NCI-H748 treated with DMSO at 0.1 percent for 48 hours (cell line): ENCODE measurements at regions not wholly inside any gene's neighbourhood (a gene's known extent, or its start where the extent isn't known, plus 50 kb on each side); places are given as distances from the start of the nearest gene placed in this dataset.
"Not testable (repeated sequence)": the region's sequence is repeated elsewhere in the genome, so short reads cannot be mapped to it uniquely, and the experiment has no call there.

Experiments used
- DNase-seq: peaks from one replicate; lab custom pipeline; 2025; lab: John Stamatoyannopoulos, UW

DNA sequence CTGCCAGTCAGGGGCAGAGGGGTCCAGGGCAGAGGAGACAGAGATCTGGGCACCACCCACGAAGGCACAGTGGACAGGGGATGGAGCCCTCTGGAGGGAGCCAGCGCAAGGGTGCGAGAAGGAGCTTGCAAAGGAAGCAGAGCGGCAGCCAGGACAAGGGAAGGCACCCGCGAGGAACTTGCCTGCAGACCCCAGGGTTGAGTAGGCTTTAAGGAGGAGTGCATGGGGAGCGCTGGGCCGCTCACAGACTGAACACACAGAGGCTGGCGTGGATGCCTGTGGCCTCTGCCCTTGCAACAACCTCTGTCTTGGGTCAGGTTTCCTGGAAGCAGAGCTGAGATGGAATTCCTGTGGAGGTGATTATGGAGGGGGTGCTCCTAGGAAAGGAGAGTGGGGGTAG is 374.4 kb downstream of the CNTNAP3B start:
- DNase-seq = not testable (repeated sequence)

DNA sequence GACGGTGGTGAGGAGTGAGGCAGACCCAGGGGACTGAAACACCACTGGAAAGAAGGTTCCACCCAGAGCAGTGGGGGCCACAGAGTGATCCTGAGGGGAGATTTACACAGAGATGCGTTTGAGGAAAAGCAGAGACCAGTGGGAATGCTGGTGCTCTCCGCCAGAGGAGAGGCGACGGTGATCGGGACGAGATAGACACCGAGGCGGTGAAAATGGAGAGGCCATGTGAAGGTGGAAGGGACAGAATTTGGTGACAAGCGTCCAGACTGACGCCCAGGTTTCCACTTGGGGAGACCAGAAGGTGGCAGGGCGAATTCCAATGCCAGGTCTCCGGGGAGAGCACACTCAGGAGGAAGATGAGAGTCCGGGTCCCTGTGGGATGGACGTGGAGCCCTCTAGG is 374.8 kb downstream of the CNTNAP3B start:
- DNase-seq = not testable (repeated sequence)

DNA sequence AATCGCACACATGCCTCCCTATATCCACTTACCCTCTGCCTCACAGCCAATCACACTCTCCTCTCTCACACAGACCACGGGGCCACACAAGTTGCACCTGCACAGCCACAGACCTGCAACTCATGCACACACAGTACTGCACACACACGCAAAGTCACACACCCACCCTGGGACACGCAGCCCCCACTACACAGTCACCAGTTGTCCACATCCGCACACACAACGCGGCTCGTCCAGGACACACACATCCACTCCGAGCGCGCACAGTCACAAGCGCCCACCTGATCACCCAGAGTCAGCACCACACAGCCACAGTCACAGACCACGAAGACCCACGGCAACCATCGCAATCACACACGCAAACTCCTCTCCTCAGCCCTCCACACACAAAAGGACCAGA is 387.3 kb downstream of the CNTNAP3B start:
- DNase-seq = not testable (repeated sequence)

DNA sequence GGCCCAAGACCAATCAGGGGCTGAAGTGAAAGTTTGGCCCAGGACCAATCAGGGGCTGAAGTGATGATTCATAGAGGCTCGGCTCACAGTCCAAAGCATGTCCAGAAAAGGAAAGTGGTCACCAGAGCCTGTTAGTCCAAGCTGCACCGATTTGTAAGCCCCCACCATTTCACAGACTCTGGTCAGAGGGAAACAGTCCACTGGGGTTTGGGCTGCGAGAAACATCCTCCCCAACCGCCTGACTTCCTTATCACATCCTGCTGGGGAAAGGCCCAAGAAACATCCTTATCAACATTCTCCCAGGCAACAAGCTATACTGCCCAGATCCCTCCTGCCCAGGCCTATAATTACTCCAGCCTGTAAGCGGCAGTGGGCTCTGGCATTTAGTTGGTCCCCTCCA is 388.1 kb downstream of the CNTNAP3B start:
- not testable (repeated sequence) for DNase-seq

GRCh38 chr9:41738681-41739080 is 390.5 kb downstream of the CNTNAP3B start:
- not testable (repeated sequence) for DNase-seq

DNA sequence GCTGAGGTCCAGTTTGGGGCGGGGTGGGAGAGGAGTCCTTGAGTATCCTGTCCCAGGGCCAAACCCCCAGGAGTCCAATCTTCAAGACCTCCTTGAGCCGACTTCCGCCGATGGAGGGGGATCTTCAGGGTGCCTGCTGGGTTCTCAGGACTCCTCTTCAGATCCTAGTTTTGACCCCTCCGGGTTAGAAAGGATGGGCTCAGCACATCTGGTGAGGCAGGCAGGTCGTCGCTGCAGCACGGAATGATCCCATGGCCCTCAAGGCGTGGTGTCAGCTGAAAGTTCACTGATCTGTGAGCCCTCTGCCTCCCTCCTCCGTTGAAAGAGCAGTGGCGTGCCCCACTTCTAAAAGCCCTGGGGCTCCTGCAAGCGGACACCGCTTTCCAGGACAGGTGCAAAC is 430.0 kb downstream of the CNTNAP3B start:
- DNase-seq = not testable (repeated sequence)

DNA sequence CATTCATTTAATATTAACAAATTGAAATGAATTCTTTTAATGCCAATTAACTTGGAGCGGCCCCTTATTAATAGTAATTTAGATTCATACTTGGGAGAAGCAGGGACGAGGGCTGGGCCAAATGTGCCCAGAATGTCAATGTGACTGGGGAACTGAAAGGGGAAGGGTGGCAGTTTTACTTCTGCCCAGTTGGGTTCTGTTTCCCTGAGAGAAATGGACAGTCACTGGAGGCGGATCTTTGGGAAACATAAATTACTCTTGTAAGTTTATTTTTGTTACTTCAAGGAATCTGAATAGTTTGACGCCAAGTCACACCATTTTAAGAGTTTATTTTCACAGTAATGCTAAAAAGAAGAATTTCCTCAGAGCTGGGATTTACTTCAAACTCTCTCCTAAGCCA is 432.1 kb downstream of the CNTNAP3B start:
- DNase-seq = not testable (repeated sequence)

DNA sequence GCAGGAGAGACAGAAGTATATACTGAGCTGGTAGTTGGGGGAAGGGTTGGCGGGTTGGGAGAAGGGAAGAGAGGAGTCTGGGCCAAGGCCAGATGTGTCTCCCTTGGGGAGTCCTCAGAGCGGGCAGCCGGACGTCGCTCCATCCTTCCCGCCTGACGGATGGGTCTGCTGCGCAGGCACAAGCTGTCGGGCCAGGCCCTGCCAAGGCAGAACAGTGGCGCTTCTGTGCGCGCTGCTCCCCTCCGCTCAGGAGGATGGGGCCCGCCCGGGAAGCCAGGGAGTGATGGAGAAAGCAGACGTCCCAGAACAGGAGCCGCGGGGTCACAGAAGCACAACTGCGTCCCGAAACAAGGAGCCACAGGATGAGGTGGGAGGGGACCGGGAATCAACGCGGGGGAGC is 449.9 kb downstream of the CNTNAP3B start:
- DNase-seq = not testable (repeated sequence)

DNA sequence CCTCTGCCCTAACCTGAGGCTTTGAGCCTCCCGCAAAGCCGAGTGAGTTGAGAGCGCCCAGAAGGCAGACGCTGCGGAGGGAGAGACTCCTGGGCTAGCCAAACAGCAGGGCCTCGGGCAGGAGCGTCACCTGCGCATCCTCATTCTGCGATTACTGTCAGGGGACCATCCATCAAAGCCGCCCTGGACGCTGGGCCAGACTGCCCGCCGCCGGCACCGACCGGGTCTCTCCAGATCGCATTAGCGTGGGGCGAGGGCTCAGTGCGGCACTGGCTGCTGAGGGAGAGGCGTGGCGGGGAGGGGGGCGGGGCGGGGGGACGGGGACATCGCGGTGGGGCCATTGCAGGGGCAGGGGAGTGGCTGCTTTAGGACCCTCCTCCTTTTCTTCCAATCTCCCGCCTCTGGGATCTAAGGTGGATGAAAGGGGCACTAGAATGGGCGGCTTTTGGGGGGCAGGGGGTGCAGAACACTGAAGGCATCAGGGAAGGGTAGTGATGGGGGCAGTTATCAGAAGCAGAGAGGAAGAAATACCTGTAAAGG is 465.7 kb downstream of the CNTNAP3B start:
- DNase-seq = not testable (repeated sequence)

- DNase-seq = not testable (repeated sequence)
Observed at GRCh38 chr9:41658706-41659105, 469.6 kb upstream of the ZNG1F start.

DNA sequence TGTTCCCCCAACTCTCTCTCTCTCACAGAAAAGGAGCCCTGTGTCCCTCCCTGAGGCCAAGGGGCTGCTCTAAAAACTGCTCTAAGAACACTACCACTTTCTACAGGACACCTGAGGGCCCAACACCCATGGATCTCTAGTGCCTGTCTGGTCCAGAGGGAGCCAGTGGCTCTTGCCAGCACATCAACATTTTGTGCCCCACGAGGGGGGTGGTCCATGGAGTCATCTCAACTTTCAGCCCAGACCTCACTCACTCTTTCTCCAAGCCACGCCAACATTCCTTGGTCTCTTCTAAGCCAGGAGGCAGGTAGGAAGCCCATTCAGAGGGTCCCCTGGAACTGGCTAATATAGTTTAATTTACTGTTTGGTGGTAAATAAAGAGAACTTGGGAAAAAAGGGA is 469.0 kb upstream of the ZNG1F start:
- DNase-seq = not testable (repeated sequence)

GRCh38 chr9:41657141-41657540 is 468.0 kb upstream of the ZNG1F start:
- DNase-seq = not testable (repeated sequence)

DNA sequence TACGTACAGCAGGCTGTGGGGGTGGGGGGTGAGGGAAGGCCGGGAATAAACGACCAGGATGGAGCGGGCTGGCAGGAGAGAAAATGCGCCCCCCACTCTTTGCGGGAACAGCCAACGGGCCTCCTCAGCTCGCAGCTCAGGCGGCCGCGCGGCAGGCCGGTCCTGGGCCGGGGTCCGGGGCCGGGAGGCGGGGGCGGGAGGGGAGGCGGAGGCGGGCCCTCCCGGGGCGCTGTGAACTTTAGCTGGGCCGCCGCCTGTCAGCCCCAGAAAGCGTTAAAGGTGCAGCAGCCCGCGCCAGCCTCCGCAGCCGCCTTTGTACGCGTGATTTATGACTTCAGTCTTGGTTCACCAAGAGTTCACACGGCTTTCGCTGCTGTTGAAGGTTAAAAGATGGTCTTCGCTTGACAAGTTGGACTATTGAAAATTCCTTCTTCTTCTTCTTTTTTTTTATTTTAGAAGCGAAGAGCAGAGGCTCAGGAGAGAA is 466.0 kb upstream of the ZNG1F start:
- not testable (repeated sequence) for DNase-seq

DNA sequence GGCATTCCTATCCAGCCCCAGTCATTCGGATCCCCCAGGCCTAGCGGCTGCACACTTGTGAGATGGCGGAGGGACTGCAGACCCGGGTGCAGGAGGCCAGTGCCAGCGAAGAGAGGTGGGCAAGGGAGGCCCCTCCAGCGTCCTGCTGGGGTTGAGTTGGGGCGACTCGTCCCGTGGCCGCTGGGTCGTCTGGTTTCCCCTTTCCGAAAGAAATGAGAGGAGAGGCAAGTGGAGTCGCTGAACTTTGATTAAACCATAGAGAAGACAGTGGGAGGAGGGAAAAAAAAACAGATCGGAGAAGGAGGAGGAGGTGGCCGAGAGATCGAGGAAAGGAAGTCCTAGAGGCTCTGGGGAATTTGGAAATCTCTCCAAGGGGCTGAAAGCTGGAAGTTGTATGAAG is 465.2 kb upstream of the ZNG1F start:
- DNase-seq = not testable (repeated sequence)

- not testable (repeated sequence) for DNase-seq
Observed at GRCh38 chr9:41653560-41654340, 464.6 kb upstream of the ZNG1F start.

GRCh38 chr9:41652800-41653199 is 463.7 kb upstream of the ZNG1F start:
- not testable (repeated sequence) for DNase-seq

DNA sequence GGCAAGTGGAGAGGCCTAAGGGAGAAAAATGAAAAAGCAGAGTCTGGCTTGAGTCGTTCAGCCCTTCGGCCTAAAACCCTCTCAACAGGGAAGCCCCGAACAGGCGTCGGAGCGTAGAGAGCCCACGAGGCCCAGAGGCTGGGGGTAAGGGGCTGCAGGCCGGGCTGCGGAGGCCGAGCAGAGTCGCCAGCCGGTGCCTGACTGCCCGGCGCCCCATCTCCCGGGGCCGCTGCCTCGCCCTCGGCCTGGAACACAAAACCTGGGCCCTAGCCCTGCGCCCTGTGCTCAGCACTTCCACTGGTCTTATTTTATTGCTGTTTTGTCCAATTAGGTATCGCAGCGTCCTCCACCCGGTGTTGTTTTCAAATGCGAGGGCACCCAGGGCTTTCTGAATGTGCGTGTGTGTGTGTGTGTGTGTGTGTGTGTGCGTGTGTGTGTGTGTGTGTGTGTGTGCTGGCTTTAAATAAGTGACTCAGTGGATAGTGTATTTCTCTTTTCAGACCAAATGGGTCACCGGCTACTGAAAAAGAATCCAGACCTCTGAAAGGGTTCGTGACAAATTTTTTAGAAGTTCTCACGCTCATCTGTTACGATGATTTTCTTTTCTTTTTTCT is 463.1 kb upstream of the ZNG1F start:
- not testable (repeated sequence) for DNase-seq

DNA sequence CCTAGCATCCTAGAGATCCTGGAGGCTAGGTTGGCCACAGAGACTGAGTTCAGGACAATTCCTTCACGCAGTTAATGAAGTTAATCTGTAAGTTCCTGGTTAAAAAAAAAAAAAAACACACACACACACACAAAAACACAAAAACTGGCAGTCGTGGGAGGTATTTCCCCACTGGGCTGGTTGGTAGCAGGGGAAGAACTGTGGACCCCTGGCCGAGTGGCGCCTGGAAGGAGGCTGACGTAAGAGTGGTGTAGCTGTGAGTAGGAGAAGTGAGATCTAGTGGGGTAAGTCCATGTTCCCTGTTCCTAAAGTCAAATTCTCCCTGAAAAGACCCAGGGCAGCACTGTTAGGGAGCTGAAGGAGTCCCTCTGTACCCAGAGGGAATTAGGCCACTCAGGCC is 461.0 kb upstream of the ZNG1F start:
- not testable (repeated sequence) for DNase-seq

DNA sequence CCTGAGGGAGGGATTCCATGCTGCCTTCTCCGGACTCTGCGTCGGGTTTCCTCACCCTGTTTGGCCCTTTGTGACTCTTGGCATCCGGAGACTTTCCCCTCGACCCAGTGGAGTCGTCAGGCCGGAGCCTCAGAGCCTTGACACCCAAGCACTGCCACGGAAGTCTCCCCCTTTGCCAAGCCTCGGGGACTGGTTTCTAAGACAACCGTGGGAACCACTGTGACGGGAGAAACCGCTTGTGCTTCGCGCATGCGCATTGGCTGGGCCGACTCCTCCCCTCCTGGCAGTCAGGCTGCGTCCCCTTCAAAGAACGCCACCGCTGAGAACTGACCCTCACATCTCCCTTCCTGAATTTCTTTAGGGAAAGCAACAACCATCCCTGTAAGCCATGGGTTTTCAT is 459.4 kb upstream of the ZNG1F start:
- DNase-seq = not testable (repeated sequence)

DNA sequence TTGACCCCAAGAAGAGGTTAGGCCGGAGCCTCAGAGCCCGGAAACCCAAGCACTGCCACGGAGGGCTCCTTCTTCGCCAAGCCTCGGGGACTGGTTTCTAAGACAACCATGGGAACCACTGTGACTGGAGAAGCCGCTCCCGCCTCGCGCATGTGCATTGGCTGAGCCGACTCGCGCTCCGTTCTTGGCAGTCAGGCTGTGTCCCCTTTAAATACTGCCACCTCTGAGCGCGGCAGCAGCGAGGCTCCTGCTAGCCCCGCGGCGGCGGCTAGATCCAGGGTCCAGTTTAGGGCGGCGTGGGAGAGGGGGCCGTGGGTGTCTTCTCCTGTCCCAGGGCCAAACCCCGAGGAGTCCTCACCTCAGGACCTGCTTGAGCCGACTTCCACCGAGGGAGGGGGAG is 457.1 kb upstream of the ZNG1F start:
- not testable (repeated sequence) for DNase-seq

GRCh38 chr9:41643571-41644279 is 454.6 kb upstream of the ZNG1F start:
- DNase-seq = peak; percentile 33

DNA sequence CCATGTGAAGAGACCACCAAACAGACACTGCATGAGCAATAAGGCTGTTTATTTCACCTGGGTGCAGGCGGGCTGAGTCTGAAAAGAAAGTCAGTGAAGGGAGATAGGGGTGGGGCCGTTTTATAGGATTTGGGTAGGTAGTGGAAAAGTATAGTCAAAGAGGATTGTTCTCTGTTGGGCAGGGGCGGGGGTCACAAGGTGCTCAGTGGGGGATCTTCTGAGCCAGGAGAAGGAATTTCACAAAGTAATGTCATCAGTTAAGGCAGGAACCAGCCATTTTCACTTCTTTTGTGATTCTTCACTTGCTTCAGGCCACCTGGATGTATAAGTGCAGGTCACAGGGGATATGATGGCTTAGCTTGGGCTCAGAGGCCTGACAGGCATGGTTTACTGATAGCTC is 444.6 kb upstream of the ZNG1F start:
- not testable (repeated sequence) for DNase-seq
